Ascending aorta (tissue), 2 donors: ENCODE measurements at regions not wholly inside any gene's neighbourhood (a gene's known extent, or its start where the extent isn't known, plus 50 kb on each side); places are given as distances from the start of the nearest gene placed in this dataset.

ENCODE experiments used
- DNase-seq, 2 donors: peaks; one replicate each; pipeline ENCODE4 v3.0.0-alpha.2; 2019; ENCODE audit warnings: low spot score in 2 of 2
- H3K27ac ChIP-seq, 2 donors: fragments of 200-600 bp; sonication (generic); one replicate each; pipeline ENCODE4 v1.5.1; 2016 to 2017; ENCODE audit warnings: mild to moderate bottlenecking in 1 of 2
- H3K27me3 ChIP-seq: fragments of 200-600 bp; sonication (generic); one replicate; pipeline ENCODE4 v1.5.1; 2017
- H3K36me3 ChIP-seq, 2 donors: fragments of 200-600 bp; sonication (generic); one replicate each; pipeline ENCODE4 v1.5.1; 2016
- H3K4me1 ChIP-seq, 2 donors: fragments of 200-600 bp; sonication (generic); one replicate each; pipeline ENCODE4 v1.5.1; 2016 to 2017; ENCODE audit warnings: mild to moderate bottlenecking in 1 of 2
- H3K4me3 ChIP-seq, 2 donors: fragments of 200-600 bp; sonication (generic); one replicate each; pipeline ENCODE4 v1.5.1; 2016 to 2017; ENCODE audit warnings: mild to moderate bottlenecking in 1 of 2
- H3K9me3 ChIP-seq, 2 donors: fragments of 200-600 bp; sonication (generic); one replicate each; pipeline ENCODE4 v1.5.1; 2016
- CTCF ChIP-seq, 3 experiments: fragments of 200-600 bp in 2 of 3; fragments of 450-650 bp in 1 of 3; sonication (generic) in 2 of 3; IDR thresholded peaks; one replicate each; pipeline ENCODE4 v1.5.1; 2016 to 2019; ENCODE audit warnings: antibody characterized with exemption in 3 of 3, mild to moderate bottlenecking in 1 of 3, moderate library complexity in 1 of 3
- intact Hi-C: fragments of 100-400 bp; cut with DNase I; formaldehyde crosslinking; loops from one replicate; pipeline ENCODE4 v1.15.1; 2023

GRCh38 chr3:18143258-18143780, 281.8 kb downstream of the SATB1 start:
- H3K36me3 ChIP-seq = no peaks in the 10 kb centered on the region
- no peak for DNase-seq

GRCh38 chr3:18137958-18138357, 287.2 kb downstream of the SATB1 start:
- H3K9me3 ChIP-seq = no peaks in the 10 kb centered on the region
- no peaks in the 10 kb centered on the region for H3K4me1 ChIP-seq
- intact Hi-C loops = no loop called here
- no peak for DNase-seq
- no peak overlapping the region for H3K27ac ChIP-seq
- no peaks in the 10 kb centered on the region for H3K27me3 ChIP-seq
- TF ChIP-seq CTCF (IDR thresholded peaks at IDR 0.05) = no peak
- no peak overlapping the region for H3K4me3 ChIP-seq
- H3K36me3 ChIP-seq = no peaks in the 10 kb centered on the region

More at GRCh38 chr3:18143258-18143780, 281.8 kb downstream of the SATB1 start:
- Histone ChIP-seq H3K27me3 (no peaks in the 10 kb centered on the region), H3K27ac (no peak overlapping the region), H3K9me3 (no peaks in the 10 kb centered on the region), H3K4me1 (no peaks in the 10 kb centered on the region), H3K4me3 (no peak overlapping the region)
- TF ChIP-seq CTCF (IDR thresholded peaks at IDR 0.05) = no peak
- intact Hi-C loops = no loop called here

- Histone ChIP-seq H3K4me1 (no peaks in the 10 kb centered on the region), H3K27me3 (no peaks in the 10 kb centered on the region), H3K4me3 (no peak overlapping the region), H3K27ac (no peak overlapping the region), H3K36me3 (no peaks in the 10 kb centered on the region), H3K9me3 (no peaks in the 10 kb centered on the region)
- DNase-seq = no peak
- no peak for TF ChIP-seq CTCF (IDR thresholded peaks at IDR 0.05)
- intact Hi-C loops = no loop called here
Observed at GRCh38 chr3:18135060-18135814, 289.9 kb downstream of the SATB1 start.

- no peak for TF ChIP-seq CTCF (IDR thresholded peaks at IDR 0.05)
- Histone ChIP-seq H3K27me3 (no peaks in the 10 kb centered on the region), H3K4me3 (no peak overlapping the region), H3K9me3 (no peaks in the 10 kb centered on the region), H3K36me3 (no peaks in the 10 kb centered on the region), H3K27ac (no peak overlapping the region), H3K4me1 (no peaks in the 10 kb centered on the region)
- intact Hi-C loops = no loop called here
- no peak for DNase-seq
Observed at GRCh38 chr3:18134386-18135059, 290.6 kb downstream of the SATB1 start.

- H3K36me3 ChIP-seq = no peaks in the 10 kb centered on the region
- H3K4me1 ChIP-seq = no peaks in the 10 kb centered on the region
- no peaks in the 10 kb centered on the region for H3K9me3 ChIP-seq
- TF ChIP-seq CTCF (IDR thresholded peaks at IDR 0.05) = no peak
- no peaks in the 10 kb centered on the region for H3K27me3 ChIP-seq
- H3K4me3 ChIP-seq = no peak overlapping the region
- DNase-seq = no peak
- H3K27ac ChIP-seq = no peak overlapping the region
- intact Hi-C loops = no loop called here
Observed at GRCh38 chr3:18132991-18133390, 292.1 kb downstream of the SATB1 start.
